ENCODE measurements at regions not wholly inside any gene's neighbourhood (a gene's known extent, or its start where the extent isn't known, plus 50 kb on each side); places are given as distances from the start of the nearest gene placed in this dataset.
"Not testable (repeated sequence)": the region's sequence is repeated elsewhere in the genome, so short reads cannot be mapped to it uniquely, and the experiment has no call there.

DNA sequence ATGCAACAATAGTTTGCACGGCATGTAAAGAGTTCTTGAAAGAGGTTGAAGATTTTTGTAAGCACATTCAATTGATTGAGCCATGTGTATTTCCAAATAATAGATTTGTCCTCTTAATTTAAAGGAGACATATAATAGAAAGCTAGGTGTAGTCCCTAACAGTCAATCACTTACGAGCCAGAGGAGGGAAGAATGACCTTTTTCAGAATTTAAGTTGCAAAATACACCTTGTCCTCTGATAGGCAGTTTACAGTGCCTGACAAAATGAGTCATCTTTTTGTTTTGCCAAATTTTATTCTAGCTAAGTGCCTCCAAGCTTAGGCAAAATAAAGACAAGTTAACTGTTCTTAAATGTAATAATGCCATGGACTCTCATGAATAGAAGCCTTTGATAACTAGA lies 88.3 kb upstream of the GOLGA6L4 start:
- TF ChIP-seq, protein P1, sequence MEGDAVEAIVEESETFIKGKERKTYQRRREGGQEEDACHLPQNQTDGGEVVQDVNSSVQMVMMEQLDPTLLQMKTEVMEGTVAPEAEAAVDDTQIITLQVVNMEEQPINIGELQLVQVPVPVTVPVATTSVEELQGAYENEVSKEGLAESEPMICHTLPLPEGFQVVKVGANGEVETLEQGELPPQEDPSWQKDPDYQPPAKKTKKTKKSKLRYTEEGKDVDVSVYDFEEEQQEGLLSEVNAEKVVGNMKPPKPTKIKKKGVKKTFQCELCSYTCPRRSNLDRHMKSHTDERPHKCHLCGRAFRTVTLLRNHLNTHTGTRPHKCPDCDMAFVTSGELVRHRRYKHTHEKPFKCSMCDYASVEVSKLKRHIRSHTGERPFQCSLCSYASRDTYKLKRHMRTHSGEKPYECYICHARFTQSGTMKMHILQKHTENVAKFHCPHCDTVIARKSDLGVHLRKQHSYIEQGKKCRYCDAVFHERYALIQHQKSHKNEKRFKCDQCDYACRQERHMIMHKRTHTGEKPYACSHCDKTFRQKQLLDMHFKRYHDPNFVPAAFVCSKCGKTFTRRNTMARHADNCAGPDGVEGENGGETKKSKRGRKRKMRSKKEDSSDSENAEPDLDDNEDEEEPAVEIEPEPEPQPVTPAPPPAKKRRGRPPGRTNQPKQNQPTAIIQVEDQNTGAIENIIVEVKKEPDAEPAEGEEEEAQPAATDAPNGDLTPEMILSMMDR (conservative IDR thresholded peaks at IDR 0.05; ENCODE audit: low read depth, low read length) = not testable (repeated sequence)
- TF ChIP-seq POLR2A (IDR thresholded peaks at IDR 0.05; ENCODE audit: low read depth, low read length); FOS (IDR thresholded peaks at IDR 0.05; ENCODE audit: low read depth, low read length); CEBPB (IDR thresholded peaks at IDR 0.05; ENCODE audit: low read depth, low read length); MXI1 (IDR thresholded peaks at IDR 0.05; ENCODE audit: borderline replicate concordance, low read depth, low read length); MAFK (IDR thresholded peaks at IDR 0.05; ENCODE audit: low read depth, low read length); MAZ (IDR thresholded peaks at IDR 0.05; ENCODE audit: borderline replicate concordance, low read depth, low read length); CHD1 (IDR thresholded peaks at IDR 0.05; ENCODE audit: low read depth, low read length); RFX5 (IDR thresholded peaks at IDR 0.05; ENCODE audit: low read depth, low read length); RCOR1 (IDR thresholded peaks at IDR 0.05; ENCODE audit: insufficient replicate concordance, low read length); RAD21 (IDR thresholded peaks at IDR 0.05; ENCODE audit: low read length): not testable (repeated sequence)
